Naive thymus-derived CD8-positive, alpha-beta T cell (primary cell): ENCODE measurements at regions not wholly inside any gene's neighbourhood (a gene's known extent, or its start where the extent isn't known, plus 50 kb on each side); places are given as distances from the start of the nearest gene placed in this dataset.
"Not testable (repeated sequence)": the region's sequence is repeated elsewhere in the genome, so short reads cannot be mapped to it uniquely, and the experiment has no call there.

Source experiments
- ATAC-seq, 2 donors: fragments of 150-1000 bp; cut with Tn5 transposase in 1 of 2; sonication (Bioruptor Pico), chemical (Tn5 transposase) in 1 of 2; 1 replicate in 1 of 2; 2 replicates in 1 of 2; pipeline ENCODE4 v1.10.0; 2021; ENCODE audit warnings: mild to moderate bottlenecking in 2 of 2, moderate library complexity in 2 of 2
- POLR2A ChIA-PET: fragments of 350-600 bp; sonication (Branson Sonifier 250); formaldehyde crosslinking; loops from one replicate; lab custom pipeline; 2021; ENCODE audit warnings: antibody characterized with exemption; lab: Charles Lee
- DNase-seq, 10 donors: peaks; one replicate each; pipeline versions ENCODE4 v3.0.0 to v3.0.0-alpha.2; 2020 to 2022
- H3K27ac Mint-ChIP-seq, 10 donors: one replicate each; pipeline ENCODE4 v1.8.0; 2020 to 2022; ENCODE audit warnings: mild to moderate bottlenecking in 10 of 10, mixed read lengths in 10 of 10, moderate library complexity in 4 of 10, inconsistent platforms in 1 of 10
- H3K27me3 Mint-ChIP-seq, 5 donors: one replicate each; pipeline ENCODE4 v1.8.0; 2021 to 2022; ENCODE audit warnings: mixed read lengths in 5 of 5
- H3K36me3 Mint-ChIP-seq, 3 donors: one replicate each; pipeline ENCODE4 v1.8.0; 2020 to 2022; ENCODE audit warnings: mixed read lengths in 3 of 3, mild to moderate bottlenecking in 2 of 3, inconsistent platforms in 1 of 3
- H3K4me1 Mint-ChIP-seq, 4 donors: one replicate each; pipeline ENCODE4 v1.8.0; 2021 to 2022; ENCODE audit warnings: mixed read lengths in 4 of 4
- H3K4me3 Mint-ChIP-seq, 10 donors: one replicate each; pipeline ENCODE4 v1.8.0; 2020 to 2022; ENCODE audit warnings: mild to moderate bottlenecking in 10 of 10, mixed read lengths in 10 of 10, moderate library complexity in 6 of 10, inconsistent platforms in 1 of 10
- H3K9me3 Mint-ChIP-seq, 9 donors: one replicate each; pipeline ENCODE4 v1.8.0; 2020 to 2022; ENCODE audit warnings: mixed read lengths in 9 of 9, mild to moderate bottlenecking in 3 of 9, inconsistent platforms in 1 of 9, moderate library complexity in 1 of 9

DNA sequence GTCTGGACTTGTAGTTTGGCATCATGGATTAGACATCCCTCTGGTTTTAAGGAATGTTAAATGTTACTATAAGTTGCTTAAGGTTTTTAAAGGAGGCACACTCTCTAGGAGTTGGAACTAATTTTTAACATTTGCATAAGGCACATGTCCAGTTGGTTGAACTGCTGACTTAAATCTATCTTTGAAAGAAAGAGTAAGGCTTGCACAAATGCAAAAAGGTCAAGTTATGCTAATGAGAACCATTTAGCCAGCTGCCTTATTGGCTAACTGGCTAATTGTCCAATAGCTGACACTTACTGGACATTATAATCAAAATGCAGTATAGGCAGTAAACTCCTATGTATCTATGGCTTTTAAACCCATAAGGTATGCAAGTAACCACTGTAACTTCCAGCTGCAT lies 206.1 kb upstream of the TTC29 start:
- Mint-ChIP-seq H3K36me3 (no peaks in the 10 kb centered on the region), H3K27me3 (peaks cover 8 to 24% (median 18%) of the 10 kb centered on the region in 5 donors), H3K4me3 (no peak overlapping the region), H3K9me3 (no peaks in the 10 kb centered on the region), H3K4me1 (no peaks in the 10 kb centered on the region), H3K27ac (no peak overlapping the region)
- DNase-seq, result no peak
- POLR2A ChIA-PET, result no interaction called here
- ATAC-seq, result no peak

DNA sequence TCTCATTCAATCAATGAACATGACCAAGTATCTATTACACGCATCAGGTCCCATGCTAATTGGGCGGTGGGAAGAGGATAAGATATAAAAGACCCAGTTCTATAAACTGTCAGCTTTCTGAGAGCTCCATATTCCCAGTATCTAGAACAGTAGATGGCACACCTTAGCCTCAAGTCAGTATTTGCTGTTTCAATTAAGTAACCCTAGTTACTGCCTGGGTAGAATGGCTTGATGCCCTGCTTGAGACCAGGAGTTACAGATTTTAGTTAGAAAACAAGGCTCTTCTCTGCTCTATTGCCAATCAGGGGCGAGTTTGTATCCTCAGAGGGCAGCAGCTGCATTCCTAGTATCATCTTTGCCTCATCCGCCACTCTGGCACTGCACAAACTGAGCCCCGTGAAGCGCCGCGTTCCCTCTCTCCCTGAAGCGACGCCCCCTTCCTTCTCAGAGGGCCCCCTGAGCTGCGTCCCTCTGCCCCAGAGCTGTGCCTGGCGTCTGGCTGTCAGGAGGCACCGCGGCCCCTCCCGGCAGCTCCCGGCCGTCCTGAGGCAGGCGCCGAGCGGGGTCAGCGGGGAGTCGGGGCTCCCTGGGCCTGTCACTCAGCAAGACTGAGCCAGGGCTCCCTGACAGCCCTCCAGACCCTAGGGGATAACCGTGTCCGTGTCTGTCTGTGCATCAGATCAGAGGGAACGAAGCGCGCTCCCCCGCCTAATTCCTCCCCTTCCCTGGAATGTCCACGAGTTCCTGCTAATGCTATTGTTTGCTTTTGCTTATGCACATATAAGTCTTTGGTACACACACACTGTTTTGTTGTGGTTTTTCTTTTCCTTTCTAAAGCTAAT lies 212.4 kb upstream of the TTC29 start:
- POLR2A ChIA-PET, result no interaction called here
- H3K9me3 Mint-ChIP-seq, result no peaks in the 10 kb centered on the region
- no peak overlapping the region for H3K4me3 Mint-ChIP-seq
- peaks cover 13 to 36% (median 22%) of the 10 kb centered on the region in 5 donors for H3K27me3 Mint-ChIP-seq
- H3K4me1 Mint-ChIP-seq, result peaks cover 0 to 6% (median 1%) of the 10 kb centered on the region in 4 donors
- peak overlapping the region in 1 of 10 donors; percentile 44 for H3K27ac Mint-ChIP-seq
- ATAC-seq (peak in 1 of 2 donors; percentile 16), DNase-seq (no peak)
- H3K36me3 Mint-ChIP-seq, result no peaks in the 10 kb centered on the region

DNA sequence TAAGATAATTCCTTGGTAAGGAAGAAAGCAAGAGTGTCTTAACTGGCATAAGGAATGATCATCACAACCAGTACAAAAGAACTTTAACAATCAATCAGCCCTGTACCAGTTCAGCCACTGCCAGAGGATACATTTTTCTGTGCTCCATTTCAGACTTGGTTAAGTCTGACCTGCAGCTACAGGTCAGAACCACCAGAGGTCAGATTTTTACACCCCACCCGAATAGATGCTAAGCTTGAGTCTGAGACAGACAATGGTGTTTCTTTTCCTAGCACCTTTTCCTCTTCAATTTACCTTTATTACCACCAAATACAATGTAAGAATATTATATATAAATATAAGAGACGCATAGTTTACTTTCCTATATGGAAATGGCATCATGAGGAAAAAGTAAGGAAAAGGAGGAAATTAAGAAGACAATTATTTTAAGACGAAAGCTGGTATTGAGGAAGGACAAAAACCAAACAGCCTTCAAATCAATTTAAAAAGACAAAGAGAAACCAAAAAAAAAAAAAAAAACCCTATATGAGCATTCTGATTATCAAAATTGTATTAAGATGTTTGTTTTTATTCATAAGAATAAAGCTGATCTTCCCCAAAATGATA lies 215.3 kb upstream of the TTC29 start:
- H3K4me1 Mint-ChIP-seq, result peaks cover 0 to 6% (median 1%) of the 10 kb centered on the region in 4 donors
- POLR2A ChIA-PET, result no interaction called here
- no peaks in the 10 kb centered on the region for H3K36me3 Mint-ChIP-seq
- peak in 3 of 10 donors; percentile 0 to 13 (median 4) for DNase-seq
- no peak overlapping the region for H3K4me3 Mint-ChIP-seq
- H3K27ac Mint-ChIP-seq, result no peak overlapping the region
- peak in 1 of 2 donors; percentile 30 for ATAC-seq
- peaks cover 0 to 2% (median 0%) of the 10 kb centered on the region in 9 donors for H3K9me3 Mint-ChIP-seq
- H3K27me3 Mint-ChIP-seq, result peaks cover 10 to 37% (median 20%) of the 10 kb centered on the region in 5 donors

DNA sequence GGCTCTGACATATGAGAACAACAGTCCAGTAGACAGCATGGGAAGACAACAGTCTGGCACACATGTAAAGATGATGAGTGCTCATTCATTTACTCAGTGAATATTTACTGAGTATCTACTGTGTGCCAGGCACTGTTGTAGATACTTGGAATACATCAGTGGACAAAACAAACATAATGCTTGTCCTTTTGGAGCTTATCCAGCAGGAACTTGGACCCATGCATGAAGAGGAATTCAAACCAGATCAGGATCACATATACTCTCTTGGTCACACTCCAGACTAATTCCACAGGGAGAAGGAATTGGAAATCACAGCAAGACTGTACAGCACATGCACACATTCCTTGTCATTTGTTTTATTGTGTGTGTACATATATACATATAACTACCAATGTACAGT lies 217.6 kb upstream of the TTC29 start:
- Mint-ChIP-seq H3K4me3 (no peak overlapping the region), H3K4me1 (peaks cover 0 to 3% (median 1%) of the 10 kb centered on the region in 4 donors), H3K27me3 (peaks cover 0 to 22% (median 10%) of the 10 kb centered on the region in 5 donors), H3K36me3 (no peaks in the 10 kb centered on the region), H3K9me3 (peaks cover 0 to 2% (median 0%) of the 10 kb centered on the region in 9 donors), H3K27ac (no peak overlapping the region)
- DNase-seq (no peak), ATAC-seq (no peak)
- POLR2A ChIA-PET, result no interaction called here

DNA sequence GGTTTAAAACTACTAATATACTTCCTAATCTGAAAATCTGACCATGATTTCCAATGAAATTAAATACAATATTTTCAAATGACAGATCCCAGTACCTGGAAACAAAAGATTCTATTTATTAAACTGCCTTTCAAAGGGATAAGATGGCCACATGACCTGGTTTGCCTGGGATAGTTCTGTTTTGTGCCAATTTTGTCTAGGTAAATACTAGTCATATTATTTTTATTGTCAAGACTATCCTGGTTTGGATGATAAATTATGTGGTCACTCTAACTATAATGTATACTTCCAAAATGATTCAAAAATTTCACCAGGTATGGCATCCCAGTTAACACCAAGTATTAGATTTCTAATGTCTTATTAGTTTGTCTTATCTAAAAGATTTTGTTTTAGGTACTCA lies 222.5 kb upstream of the TTC29 start:
- H3K36me3 Mint-ChIP-seq, H3K4me3 Mint-ChIP-seq, H3K4me1 Mint-ChIP-seq, H3K27ac Mint-ChIP-seq, POLR2A ChIA-PET, DNase-seq, H3K9me3 Mint-ChIP-seq, ATAC-seq: not testable (repeated sequence)
- peaks cover 0 to 12% (median 4%) of the 10 kb centered on the region in 5 donors for H3K27me3 Mint-ChIP-seq

DNA sequence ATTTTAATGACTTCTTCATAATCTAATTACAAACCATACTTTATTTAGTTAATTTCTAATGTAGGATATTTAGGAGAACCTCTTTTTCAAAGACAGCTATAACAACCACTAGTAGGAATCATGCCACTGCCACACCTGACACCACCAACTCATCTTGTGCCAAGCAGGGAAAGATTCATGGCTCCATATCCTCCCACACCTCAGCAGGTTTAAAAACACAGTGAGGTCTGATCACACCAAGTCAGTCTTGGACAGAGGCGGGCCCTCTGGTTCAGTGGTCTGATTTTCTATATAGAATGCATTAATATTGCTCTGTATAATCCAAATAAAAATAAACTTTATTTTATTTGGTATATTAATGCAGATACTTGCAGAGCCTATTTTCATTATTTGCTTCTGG lies 227.7 kb upstream of the TTC29 start:
- POLR2A ChIA-PET, result no interaction called here
- H3K27ac Mint-ChIP-seq, result no peak overlapping the region
- no peaks in the 10 kb centered on the region for H3K9me3 Mint-ChIP-seq
- peaks cover 0 to 15% (median 4%) of the 10 kb centered on the region in 5 donors for H3K27me3 Mint-ChIP-seq
- no peak for ATAC-seq
- DNase-seq, result no peak
- no peaks in the 10 kb centered on the region for H3K4me1 Mint-ChIP-seq
- no peak overlapping the region for H3K4me3 Mint-ChIP-seq
- H3K36me3 Mint-ChIP-seq, result no peaks in the 10 kb centered on the region

DNA sequence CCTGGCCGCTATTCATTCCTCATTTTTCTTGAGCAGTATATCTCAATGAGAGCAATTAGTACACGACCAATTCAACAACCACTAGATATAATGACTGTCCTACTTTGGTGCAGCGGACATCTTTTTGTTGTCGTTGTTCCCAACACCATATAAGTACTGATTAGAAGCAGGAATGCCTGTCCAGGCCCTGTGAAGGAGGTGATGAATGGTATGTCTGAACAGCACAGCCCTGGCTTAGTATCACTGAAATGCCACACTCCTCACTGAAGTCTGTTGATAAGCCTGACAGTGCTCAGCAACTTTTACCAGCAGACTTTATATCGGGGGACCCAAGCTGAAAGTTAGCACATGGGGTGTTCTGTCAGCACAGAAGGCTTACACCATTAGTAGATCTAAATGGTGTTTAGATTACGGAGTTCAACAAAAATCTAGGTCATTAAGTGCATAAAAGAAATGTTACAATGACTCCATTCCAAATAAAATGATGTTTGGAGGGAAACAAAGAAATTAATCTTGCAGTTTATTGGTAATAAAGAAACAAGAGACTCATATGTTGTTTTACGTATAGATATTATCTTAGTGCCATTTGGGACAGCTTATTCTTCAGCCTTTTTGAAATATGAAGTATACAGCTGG lies 228.3 kb upstream of the TTC29 start:
- Mint-ChIP-seq H3K4me1 (no peaks in the 10 kb centered on the region), H3K4me3 (no peak overlapping the region), H3K27me3 (peaks cover 0 to 15% (median 3%) of the 10 kb centered on the region in 5 donors), H3K36me3 (no peaks in the 10 kb centered on the region), H3K9me3 (no peaks in the 10 kb centered on the region), H3K27ac (no peak overlapping the region)
- ATAC-seq (no peak), DNase-seq (no peak)
- POLR2A ChIA-PET, result no interaction called here

DNA sequence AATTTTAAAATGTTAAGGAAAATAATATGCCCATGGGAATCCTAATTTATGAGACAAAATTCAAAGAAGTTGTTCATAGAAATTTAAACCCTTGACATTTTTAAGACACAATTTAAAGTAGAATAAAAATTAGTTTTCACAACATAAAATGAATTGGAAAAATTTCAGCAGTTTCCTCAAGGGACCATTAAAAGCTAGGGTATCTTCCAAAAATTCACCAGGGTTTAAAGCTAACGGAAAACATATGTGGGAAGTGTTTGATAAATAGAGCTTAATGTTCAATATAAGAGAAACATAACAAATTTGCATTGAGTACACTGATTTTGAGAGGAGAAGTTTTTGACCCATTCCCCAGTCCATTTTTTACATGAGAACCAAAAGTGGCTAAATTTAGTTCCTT lies 228.9 kb upstream of the TTC29 start:
- Mint-ChIP-seq H3K27me3 (peaks cover 0 to 15% (median 3%) of the 10 kb centered on the region in 5 donors), H3K9me3 (no peaks in the 10 kb centered on the region), H3K4me1 (no peaks in the 10 kb centered on the region), H3K4me3 (no peak overlapping the region), H3K36me3 (no peaks in the 10 kb centered on the region), H3K27ac (no peak overlapping the region)
- DNase-seq, result no peak
- POLR2A ChIA-PET, result no interaction called here
- no peak for ATAC-seq

DNA sequence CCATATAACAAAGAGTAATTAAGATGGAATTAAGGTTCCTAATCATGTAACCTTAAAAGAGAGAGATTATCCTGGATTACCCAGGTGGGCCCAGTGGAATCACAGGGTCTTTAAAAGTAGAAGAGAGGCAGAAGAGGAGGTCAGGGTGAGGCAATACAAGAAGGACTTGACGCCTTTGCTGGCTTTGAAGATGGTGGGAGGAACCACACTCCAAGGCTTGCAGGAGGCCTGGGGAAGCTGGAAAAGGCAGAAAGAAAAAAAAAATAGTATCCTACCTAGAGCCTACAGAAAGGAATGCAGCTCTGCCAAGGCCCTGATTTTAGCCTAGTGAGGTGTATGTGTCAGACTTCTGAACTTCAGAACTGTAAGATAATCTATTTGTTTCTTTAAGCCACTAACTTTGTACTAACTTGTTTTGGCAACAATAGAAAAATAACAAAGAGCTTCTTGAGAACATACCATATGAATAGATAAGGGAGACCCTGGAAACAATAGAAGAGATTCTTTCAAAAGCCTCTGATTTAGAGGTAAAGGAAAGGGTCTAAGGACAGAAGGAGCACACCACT lies 229.9 kb upstream of the TTC29 start:
- Mint-ChIP-seq H3K36me3 (no peaks in the 10 kb centered on the region), H3K9me3 (no peaks in the 10 kb centered on the region), H3K4me1 (no peaks in the 10 kb centered on the region), H3K27me3 (peaks cover 0 to 15% (median 3%) of the 10 kb centered on the region in 5 donors), H3K4me3 (no peak overlapping the region), H3K27ac (no peak overlapping the region)
- ATAC-seq (no peak), DNase-seq (no peak)
- POLR2A ChIA-PET, result no interaction called here

DNA sequence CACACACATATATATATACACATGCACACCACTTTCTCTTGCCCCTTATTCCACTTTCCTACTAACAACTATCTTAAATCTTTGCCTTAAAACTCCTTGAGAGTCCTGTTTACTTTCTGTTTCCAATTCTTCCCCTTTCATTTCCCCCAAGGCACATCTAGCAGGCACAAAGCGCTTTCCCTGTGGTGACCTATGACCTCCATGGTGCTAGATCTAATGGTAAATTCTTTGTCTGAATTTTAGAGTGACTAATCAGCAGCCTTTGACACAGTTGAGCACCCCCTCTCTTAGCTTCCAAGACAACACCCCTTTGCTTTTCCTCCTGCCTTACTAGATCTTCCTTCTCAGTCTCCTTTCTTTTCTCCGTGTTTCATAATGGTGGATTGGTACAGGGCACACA lies 236.4 kb upstream of the TTC29 start:
- Mint-ChIP-seq H3K36me3 (no peaks in the 10 kb centered on the region), H3K27ac (no peak overlapping the region), H3K9me3 (peaks cover 0 to 25% (median 7%) of the 10 kb centered on the region in 9 donors), H3K4me3 (no peak overlapping the region), H3K27me3 (peaks cover 0 to 12% (median 2%) of the 10 kb centered on the region in 5 donors), H3K4me1 (no peaks in the 10 kb centered on the region)
- no peak for ATAC-seq
- no peak for DNase-seq
- POLR2A ChIA-PET, result no interaction called here

DNA sequence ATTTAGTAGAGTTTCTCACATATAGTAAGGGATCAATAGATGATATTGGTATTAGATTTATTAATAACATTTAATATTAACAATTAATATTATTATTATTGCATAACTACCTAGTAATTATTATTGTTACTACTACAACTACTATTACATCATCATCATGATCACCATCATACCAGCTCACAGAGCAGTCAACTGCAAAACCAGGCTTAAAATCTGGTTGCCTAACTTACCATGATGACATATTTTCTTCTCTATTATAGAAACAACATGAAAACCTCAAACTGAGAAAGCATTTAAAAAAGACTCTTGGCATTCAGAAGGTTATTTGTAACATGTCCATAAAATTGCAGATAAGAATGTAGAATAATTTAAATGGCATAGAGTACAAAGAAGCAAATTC lies 247.0 kb upstream of the TTC29 start:
- Mint-ChIP-seq H3K4me3 (no peak overlapping the region), H3K27me3 (peaks cover 0 to 15% (median 0%) of the 10 kb centered on the region in 5 donors)

DNA sequence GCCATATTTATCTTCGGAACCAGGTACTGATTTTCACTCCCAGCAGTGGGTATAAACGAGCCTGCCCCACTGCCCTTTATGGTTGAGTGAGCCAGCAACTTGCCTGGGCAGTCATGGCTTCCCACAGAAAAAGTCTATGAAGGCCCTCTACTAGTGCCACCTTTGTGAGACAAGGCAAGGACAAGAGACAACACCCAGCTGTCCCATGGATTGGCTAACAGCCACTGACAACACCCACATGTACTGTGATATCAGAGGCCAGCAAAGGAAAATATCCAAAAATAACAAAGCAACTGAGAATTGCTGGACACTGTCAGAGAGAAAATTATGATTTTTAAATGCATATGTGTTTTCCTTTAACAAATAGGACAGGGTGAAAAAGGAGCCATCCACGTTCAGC lies 248.4 kb upstream of the TTC29 start:
- Mint-ChIP-seq H3K27ac (no peak overlapping the region), H3K27me3 (peaks cover 0 to 9% (median 0%) of the 10 kb centered on the region in 5 donors), H3K36me3 (no peaks in the 10 kb centered on the region), H3K4me1 (no peaks in the 10 kb centered on the region), H3K9me3 (peaks cover 0 to 10% (median 3%) of the 10 kb centered on the region in 9 donors), H3K4me3 (no peak overlapping the region)
- POLR2A ChIA-PET, result no interaction called here
- no peak for ATAC-seq
- DNase-seq, result no peak

More for the DNA sequence above, 247.0 kb upstream of the TTC29 start:
- Mint-ChIP-seq H3K9me3 (peaks cover 4 to 21% (median 12%) of the 10 kb centered on the region in 9 donors), H3K36me3 (no peaks in the 10 kb centered on the region), H3K4me1 (no peaks in the 10 kb centered on the region), H3K27ac (no peak overlapping the region)
- ATAC-seq (no peak), DNase-seq (no peak)
- POLR2A ChIA-PET, result no interaction called here

DNA sequence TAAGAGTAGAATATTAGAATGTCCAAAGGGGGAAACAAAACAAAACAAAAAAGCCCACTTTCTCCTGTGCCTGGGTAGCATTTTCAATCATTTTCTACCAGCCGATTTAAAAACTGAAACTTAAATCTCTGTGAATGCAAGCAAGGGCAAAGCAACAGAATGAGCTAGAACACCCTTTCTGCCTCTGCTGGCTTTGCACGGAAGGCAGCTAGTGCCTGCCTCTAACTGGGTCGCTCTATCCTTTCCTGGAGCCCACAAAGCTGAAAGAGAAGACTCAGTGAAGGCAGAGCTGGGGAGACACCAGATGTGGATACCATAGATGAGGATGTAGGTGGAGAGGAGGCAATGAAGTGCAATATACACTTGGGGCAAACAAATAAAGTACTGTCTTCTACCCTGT lies 248.9 kb upstream of the TTC29 start:
- Mint-ChIP-seq H3K27ac (peak overlapping the region in 1 of 10 donors; percentile 33), H3K9me3 (peaks cover 0 to 10% (median 0%) of the 10 kb centered on the region in 9 donors), H3K36me3 (no peaks in the 10 kb centered on the region), H3K4me3 (no peak overlapping the region), H3K4me1 (no peaks in the 10 kb centered on the region), H3K27me3 (peaks cover 0 to 9% (median 0%) of the 10 kb centered on the region in 5 donors)
- ATAC-seq (no peak), DNase-seq (no peak)
- POLR2A ChIA-PET, result no interaction called here
